Stimulated activated CD4-positive, alpha-beta T cell treated with anti-CD3 and anti-CD28 coated beads, Interleukin-4, amount 100 ng/mL, for 4 hours (primary cell): ENCODE measurements at regions not wholly inside any gene's neighbourhood (a gene's known extent, or its start where the extent isn't known, plus 50 kb on each side); places are given as distances from the start of the nearest gene placed in this dataset.

Experiments
- DNase-seq, 2 experiments: peaks; one replicate each; pipeline ENCODE4 v3.0.0-alpha.2; 2020

DNA sequence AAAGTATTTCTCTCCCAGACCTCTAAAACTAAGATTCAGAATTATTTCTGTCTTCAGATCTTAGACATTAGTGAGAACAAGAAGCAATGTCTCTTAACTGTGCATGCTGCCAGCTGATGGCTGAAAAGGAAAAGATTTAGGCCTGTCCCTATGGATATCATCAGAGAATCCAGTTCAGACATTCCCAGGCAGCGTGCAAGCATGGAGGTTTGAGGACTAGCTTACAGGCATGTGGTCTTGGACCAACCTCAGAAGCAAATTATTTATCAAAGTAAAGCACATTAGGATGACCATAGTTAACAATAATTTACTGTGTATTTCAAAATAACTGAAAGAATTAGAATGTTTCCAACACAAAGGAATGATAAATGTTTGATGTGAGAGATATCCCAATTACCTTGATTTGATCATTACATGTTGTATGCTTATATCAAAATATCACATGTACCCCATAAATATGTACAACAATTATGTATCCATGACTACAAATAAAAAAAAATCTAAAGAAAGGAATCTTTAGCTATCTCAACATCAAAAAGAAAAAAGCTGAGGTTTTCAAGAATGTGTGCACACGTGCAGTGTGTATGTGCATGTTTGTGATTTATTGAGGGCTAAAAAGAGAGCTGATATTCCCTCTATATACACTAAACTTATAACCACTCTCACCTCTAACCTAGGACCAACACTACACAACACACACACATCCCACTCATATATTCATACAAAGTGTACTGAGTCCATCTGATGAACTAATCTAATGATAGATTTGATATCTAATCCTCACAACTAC lies 108.9 kb upstream of the THBS1 start:
- DNase-seq, result no peak

DNA sequence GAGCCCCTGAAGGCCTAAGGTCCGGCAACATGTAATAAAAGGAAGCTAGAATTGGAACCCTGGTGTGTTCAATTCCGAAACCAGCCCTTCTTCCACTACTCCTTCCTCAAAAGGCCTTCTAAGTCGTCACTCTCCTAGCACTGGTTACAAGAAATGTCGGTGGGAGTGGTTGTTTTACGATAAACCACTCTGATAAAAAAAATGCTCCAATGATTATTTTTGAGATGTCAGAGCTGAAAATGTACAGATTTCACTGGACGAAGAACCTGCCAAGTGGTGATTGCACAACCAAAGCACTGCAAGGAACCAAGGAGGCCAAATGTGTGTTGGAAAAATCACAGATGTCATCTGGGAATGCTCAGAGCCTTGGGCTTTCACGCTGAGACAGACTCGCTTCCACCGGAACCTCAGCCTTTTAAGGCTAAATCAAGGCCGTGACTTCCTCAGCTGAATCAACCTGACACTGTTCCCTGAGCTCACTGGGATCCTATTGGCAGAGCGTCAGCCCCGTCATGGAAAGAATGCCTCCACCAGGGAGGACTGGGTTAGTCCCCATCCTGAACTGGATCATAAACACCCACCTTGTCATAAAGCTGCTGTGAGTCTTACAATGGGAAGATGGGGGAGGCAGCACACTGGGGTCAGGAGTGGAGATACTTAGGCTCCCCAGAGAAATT lies 108.1 kb upstream of the THBS1 start:
- DNase-seq, result no peak

DNA sequence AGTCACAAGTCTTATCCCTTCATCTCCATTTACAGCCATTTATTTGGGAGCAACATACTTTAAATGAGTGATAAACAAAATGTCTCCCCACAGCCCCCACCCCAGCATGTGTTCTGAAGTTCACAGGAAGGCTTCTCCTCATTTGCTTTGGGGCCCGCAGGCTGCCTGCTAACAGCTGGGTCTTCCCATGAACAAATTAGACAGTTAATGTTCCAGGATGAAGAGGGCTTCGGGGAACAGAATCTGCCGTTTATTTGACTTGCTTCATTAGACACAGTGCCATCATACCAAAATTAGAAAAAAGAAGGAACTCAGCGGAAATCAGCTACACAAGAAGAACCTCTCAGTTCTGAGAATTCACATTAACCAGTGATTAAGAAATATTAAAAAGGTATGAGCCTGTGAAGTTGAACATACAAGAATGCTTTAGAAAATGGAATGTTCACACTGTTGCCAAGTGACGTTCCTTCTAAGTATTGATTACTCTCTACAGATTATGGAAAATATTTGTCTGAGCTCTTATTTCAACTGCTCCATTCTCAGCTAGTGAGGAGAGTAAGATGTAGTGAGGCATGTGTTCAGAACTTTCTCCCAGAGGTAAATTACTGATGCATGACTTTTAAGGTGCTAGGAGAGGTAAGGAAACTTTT lies 107.5 kb upstream of the THBS1 start:
- DNase-seq, result no peak

DNA sequence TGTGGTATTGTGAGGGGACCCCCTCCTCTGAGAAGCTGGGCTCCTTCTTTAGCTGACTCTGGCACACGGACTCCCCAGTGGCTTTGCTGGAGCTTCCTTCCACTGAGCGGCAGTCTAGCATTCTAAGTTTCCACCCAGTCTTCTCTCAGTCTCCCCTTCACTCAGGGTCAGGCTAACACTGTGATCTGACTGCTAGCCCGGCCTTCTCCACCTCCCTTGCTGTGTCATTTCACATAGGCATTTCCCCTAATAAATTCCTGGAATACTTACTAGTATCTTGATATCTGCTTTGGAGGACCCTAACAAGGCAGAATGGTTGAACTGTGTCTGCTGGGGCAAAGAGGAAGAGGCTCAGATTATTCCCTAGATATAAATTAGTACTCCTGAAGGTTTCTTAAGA lies 106.2 kb upstream of the THBS1 start:
- DNase-seq, result no peak

DNA sequence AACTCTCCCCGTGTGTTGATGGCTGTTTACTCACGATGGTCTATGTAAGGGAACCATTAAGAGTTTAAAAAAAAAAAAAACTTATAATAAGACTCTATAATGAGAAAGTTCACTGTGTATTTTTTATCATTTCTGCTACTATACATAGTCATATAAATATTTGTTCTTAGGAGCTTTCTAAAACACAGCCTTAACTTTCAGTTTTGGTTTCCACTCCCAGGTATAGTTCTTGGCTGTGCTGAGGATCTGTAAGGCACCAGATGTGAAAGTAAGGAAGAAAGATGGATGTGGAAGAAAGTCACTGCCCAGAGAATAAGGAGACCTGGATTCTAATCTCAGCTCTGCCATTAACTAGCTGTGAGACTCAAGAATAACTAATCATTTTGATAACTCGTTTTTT lies 101.9 kb upstream of the THBS1 start:
- no peak for DNase-seq

DNA sequence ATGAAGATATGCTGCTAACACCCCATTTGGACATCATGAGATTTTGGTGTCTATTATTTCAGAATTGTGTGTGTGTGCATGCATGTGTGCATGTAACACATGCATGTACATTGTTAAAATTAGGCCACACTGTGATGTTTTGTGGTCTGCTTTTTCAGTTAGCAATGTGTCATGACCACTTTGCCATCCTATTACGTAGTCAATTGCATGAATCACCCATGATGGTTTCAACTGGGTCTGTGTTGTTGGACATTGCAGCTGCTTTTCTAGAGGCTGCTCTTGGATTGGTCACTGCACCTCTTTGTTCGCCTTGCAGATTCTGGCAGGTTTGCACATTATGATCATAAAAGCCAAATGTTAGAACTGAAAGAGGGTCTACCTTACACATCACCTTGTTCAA lies 101.0 kb upstream of the THBS1 start:
- DNase-seq, result no peak

DNA sequence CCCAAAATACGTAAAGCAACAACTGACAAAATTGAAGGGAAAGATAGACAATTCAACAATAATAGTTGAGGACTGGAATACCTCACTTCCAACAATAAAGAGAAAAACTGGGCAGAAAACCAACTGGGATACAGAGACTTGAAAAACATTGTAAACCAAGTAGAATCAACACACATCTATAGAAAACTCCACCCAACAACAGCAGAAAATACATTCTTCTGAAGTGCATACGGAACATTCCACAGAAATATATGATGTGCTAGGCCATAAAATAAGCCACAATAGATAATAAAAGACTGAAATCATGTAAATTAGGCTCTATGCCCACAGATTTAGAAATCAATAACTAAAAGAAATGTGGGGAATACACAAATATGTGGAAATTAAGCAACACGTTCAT lies 98.4 kb upstream of the THBS1 start:
- no peak for DNase-seq

DNA sequence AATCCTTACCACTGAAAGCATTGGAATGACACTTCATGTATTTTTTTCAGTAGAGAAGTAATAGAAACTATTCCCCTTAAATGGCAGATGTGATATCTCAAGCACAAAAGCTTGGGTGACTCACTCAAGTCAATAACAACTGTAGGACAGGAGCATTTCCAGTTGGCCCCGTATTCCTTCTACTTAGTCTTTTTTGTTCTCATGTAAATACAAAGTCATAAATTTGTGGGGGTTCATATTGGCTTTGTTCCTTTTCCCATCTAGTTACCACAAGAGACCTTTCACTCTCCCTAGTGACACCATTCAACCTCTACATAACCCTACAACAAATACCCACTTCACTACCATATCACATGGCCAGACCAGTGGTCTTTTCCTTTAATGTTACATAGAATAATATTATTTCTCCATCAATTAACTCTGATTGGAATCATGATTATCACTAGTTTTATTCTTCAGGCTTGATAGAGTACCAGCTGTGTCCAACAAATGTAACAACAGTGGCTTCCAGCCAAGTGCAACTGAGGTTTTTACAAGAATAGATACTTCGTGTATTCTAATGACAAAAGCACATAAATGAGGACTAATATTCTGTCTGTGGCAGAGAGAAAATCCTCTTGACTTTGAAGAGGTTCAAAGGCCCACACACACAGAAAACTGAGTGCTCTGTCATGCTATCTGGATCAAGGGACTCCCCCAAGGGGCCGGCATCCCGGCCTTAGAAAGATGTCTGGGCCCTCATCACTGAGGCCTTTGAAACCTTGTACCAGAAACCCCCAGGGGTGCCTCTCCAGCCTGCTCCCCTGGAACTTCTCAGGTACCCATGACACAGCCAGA lies 94.0 kb upstream of the THBS1 start:
- no peak for DNase-seq

DNA sequence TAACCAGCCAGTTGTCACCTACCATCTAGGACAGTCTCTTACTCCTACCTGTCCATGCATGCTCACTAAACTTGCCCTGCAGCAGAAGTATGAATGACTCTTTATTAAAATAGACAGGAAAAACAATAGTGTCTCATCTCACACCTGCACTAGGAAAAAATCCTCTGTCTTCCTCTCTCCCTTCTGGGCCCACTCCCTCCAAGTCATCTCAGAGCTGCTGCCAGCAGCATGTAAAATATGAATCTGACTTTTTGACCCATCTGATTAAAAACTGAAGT lies 93.5 kb upstream of the THBS1 start:
- no peak for DNase-seq

DNA sequence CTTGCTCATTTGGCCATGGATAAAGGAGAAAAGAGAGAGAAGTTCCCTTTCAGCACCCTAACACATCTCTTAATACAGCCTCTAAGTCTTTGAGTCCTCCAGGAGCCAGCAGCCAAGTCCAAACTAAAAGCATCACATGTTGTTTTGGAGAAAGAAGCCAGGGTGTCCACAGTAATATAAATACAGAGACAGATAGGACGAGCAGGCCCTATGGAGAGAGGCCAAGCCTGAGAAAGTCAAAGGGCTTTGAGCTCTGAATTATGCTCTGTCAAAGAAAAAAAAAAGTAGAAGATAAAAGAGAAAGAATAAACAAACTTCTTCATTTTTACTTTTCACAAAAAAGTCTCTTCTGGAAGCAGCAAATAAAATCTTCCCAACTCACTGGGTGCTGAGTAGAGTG lies 92.4 kb upstream of the THBS1 start:
- DNase-seq, result no peak

DNA sequence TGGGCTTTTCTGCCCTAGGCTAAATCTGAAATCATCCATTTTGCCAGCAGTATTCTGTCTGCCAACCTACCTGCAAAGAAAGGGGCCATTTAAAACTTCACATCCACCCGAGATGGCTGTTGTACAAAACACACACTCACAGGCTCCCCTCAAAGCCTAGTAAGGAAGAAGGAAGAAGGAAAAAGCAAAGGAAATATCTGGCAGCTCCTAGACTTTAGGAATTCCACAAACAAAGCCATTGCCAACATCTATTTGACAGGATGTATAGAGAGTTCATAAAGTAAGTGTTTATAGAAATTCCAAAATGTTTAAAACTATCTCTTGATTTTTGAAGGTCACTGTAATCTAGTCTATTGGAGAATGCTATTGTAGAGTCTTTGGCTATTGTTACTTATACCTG lies 91.9 kb upstream of the THBS1 start:
- no peak for DNase-seq

DNA sequence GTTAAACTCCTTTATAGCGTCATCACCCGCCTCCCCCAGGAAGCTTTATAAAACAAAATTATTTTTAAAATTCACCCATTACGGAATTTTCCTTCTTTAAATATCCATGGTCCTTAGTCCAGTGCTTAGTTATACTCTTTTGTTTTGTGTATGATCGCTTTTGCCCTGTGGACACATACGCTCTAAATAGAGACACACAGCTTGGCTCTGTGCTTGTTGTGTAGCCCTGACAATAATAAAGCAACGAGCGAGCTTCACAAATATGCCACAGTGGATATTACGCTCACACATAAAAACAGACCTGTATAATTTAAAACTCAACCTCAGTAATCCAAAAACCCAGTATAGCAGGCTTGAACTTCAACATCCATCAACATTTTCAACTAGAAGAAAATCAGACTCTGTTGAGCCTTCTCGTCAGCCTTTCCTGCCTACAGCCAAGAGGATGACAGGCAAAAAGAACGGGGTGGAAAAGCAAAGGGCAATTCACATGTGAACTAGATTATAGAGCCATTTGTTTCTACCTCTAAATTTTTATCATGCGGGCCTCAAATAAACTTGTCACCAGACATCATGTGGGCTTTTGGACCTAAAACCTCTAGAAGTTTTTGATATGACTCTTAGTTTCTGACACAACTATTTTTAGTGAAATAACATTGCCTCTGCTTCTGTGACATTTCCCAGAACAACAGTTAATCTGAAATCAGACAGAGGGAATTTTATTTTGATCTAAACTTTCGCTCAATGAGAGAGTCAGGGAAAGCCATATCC lies 89.6 kb upstream of the THBS1 start:
- DNase-seq, result no peak

DNA sequence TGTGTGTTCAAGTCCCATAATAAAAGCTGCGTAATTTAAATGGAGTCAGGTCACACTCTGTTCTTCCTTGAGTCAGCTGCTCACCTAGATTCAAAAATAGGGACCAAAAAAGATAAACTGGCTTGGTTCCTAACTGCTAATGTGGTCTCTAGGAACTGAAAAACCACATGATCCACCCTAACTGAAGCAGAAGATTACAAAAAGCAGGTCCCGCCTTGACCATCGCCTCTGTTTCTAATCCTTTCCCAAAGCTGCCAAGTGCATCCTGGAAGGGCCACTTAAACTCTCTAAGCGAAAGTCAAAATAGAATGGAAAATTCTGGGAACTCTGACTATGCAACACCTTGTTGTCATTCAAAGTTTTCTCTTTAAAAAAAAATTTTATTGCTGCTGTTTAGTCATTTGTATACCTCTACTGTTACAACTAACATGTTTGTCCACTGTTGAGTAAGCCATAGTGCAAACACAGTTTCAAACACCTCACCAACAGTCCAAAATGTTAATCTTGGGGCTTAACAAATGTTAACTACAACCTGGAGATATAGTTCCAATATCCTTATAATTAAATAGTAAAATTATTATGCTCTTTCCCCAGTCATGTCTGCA lies 88.9 kb upstream of the THBS1 start:
- no peak for DNase-seq

DNA sequence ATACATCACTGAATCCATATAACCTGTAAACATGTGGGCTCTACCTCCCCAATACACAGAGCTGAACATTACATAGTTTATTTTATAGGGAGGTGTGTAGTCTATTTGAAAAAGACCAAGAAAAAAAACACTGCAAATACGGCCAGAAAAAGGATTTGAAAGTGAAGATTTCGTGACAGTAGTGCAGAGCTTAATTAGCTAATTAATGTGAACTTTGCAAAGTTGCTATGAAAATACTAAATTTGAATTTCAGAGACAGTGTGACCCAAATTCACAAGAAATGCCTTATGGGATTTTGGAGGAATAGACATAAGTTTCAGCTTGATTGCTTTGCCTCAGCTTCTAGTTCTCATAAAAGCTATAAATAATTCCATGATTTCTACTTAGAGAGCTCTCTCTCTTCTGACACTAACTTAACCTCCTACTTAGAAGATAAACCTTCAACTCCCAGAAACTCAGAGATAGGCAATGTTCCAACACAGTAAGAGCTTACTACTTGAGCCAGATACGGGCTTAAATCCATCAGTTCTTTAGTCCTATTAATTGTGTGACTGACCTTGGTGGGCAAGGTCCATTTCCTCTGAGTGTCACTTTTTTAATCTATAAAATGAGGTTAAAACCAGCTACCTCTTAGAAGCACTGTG lies 87.3 kb upstream of the THBS1 start:
- no peak for DNase-seq

DNA sequence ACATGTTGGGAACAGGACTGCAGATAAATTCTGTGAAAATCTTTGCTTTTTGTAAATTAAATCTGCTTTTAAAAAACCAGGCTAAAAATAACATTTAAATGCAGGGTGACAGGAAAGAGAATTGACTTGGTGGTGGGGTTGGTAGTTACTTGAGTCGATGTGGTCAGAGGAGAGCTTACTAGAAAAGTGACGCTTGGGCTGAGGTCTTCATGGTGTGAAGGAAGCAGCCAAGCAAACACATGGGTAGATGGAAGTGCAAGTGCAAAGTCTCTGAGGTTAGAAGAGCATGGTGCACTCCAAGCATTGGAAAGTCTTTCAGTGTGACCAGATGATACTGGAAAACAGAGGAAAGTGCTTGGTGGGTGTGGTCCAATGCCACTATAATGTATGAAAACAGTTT lies 86.4 kb upstream of the THBS1 start:
- no peak for DNase-seq

DNA sequence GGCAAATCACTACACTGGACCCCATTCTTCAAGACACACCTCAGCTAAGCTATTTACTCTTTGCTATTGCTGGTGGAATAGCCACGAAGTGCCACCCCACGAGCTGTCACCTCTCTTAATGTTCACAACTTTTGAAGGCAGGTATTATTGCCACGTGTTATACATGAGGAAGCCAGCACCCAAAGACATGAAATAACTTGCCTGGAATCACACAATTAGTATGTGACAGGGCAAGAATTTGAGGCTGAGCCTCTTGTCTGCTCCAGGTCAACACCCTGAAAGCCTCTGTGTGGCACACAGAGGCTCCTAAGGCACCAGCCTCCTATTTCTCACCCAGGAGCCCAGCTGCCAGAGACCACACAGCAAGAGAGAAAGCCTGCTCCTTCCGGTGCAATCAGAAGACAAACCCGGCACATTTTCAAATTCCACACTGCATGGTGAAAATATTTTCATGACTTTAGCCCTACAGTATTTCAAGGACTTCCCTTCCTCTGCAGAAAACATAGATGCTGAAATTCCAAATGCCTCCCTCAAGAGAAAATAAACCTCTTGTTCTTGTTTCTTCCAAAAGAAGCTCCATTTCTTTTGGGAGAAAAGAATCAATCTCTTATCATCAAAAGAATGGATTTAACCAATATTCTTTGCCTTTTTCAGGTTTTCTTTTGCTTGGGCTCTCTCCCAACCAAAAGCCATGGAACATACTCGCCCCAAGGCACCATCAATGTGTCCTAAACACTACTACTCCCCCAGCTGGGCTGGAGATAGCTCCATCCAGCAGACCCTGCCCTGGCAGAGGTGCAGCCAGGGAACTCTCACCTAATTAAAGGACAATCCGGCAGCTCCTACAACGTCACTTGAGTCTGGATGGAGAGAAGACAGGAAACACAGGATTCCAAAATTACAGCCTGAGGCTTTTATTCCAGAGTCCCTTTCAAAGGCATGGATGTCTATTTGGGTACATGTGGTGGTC lies 84.7 kb upstream of the THBS1 start:
- DNase-seq, result no peak

DNA sequence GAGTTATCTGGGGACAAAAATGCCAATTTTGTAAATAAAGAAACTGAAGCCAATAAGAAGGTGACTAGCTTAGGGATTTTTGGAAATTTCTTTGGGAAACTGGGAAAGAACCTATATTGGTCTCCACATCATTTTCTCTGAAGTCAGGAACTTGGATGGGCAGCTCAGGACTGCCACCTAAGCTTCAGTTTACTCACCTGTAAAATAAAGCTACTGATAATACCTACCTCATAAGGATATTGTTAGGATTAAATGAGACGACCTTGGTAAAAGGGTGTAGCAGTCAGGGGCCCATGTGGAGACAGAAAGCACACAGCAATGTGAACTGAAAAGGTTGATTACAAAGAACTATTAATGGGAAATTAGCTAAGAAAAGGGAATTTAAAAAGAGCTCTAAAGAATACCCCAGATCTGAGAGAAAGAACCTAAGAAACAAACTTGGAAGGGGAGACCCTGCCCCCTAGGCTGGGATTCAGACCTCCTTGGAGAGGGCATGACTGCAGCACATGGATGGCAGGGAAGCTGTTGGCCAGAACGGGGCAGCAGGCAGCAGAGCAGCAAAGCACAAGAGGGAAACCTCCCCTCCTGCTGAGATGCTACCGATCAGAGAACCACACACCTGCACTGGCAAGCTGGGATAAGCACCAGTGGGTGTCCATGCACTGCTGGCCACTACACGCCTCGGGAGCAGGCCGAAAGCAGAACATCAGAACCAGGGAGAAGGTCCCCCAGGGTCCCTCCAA lies 83.7 kb upstream of the THBS1 start:
- DNase-seq, result no peak

DNA sequence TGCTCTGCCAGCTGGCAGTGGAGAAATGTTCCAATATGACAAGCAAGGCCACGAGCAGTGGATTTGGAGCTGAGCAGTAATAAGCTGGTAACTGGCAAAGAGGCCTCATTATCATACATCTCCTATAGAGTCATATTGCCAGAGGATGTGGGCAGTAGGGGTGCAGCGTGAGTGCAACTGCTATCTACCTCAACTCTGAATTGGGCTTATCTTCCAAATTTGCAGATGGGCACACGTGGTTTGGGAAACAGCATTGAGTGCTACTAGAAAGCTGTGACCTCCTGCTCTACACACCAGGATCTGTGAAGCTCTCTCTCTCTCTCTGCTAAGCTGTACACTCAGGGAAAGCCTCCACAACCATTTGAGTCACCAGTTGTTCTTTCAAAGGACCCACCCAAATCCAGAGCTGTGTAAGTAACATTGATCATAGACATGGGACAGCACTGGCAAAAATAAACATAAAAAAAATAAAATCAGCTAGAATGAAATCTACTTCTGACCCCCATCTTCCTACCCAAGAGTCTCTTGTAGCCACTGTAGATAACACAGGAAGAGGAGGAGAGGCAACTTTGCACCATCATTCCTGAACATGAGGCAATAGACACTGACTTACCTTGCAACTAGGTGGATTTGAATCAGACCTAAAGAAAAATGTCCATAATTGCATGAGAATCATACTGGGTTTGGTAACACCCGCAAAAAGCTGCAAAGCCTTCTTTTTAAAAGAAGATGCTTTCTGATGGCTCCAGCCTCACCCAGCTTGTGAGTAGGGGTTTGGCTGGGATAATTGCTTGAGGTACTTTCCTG lies 82.9 kb upstream of the THBS1 start:
- DNase-seq, result no peak

DNA sequence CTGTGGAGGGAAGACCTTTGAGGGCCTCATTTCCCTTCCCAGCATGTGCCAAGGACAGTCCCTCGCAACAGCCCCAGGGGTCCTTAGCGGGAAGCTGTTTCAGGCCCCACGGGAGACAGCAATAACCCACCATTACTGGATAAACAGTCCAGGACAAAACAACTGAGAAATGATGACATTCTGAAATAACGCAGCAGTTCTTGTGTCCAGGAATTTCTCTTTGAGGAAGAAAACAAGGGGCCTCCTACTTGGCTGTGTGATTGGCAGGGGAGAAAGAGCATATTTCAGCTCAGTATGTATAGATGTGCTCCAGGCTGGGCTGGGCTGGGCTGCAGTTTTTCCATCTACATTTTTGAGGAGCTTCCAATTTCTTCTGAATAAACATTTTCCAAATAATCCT lies 82.2 kb upstream of the THBS1 start:
- no peak for DNase-seq
